GM23338 (cell line): ENCODE measurements at regions not wholly inside any gene's neighbourhood (a gene's known extent, or its start where the extent isn't known, plus 50 kb on each side); places are given as distances from the start of the nearest gene placed in this dataset.

Source experiments
- ATAC-seq: fragments of 200-7000 bp; cut with Tn5 transposase; 3 replicates; pipeline ENCODE4 v1.9.1; 2020
- DNase-seq: peaks from one replicate; pipeline ENCODE4 v3.0.0-alpha.2; 2015; ENCODE audit warnings: low spot score
- H2AFZ ChIP-seq: fragments of 200-600 bp; sonication (generic); 2 replicates; pipeline ENCODE4 v1.8.0; 2016; ENCODE audit warnings: antibody characterized with exemption, mild to moderate bottlenecking, moderate library complexity
- H3F3A ChIP-seq: fragments of 200-600 bp; sonication (generic); replicated peaks from 2 replicates; pipeline ENCODE4 v1.8.0; 2017; ENCODE audit warnings: antibody characterized with exemption, mixed run types, low read depth
- H3K27ac ChIP-seq: fragments of 200-600 bp; sonication (generic); 2 replicates; pipeline ENCODE4 v1.6.1; 2016; ENCODE audit warnings: low read depth
- H3K27me3 ChIP-seq: fragments of 200-600 bp; sonication (generic); 2 replicates; pipeline ENCODE4 v1.8.0; 2016; ENCODE audit warnings: mild to moderate bottlenecking, mixed run types, moderate library complexity; ENCODE audit not compliant: insufficient read depth
- H3K36me3 ChIP-seq: fragments of 200-600 bp; sonication (generic); 2 replicates; pipeline ENCODE4 v1.8.0; 2016; ENCODE audit warnings: mild to moderate bottlenecking; ENCODE audit not compliant: insufficient read depth
- H3K4me1 ChIP-seq: fragments of 200-600 bp; sonication (generic); 2 replicates; pipeline ENCODE4 v1.8.0; 2016; ENCODE audit warnings: mild to moderate bottlenecking, moderate library complexity; ENCODE audit not compliant: insufficient read depth
- H3K4me2 ChIP-seq: fragments of 200-600 bp; sonication (generic); 2 replicates; pipeline ENCODE4 v1.7.1; 2017; ENCODE audit warnings: mixed run types
- H3K4me3 ChIP-seq: fragments of 200-600 bp; sonication (generic); 2 replicates; pipeline ENCODE4 v1.6.1; 2016; ENCODE audit warnings: mixed run types
- H3K79me2 ChIP-seq: fragments of 200-600 bp; sonication (generic); replicated peaks from 2 replicates; pipeline ENCODE4 v1.8.0; 2017; ENCODE audit warnings: mild to moderate bottlenecking; ENCODE audit not compliant: insufficient read depth
- H3K9me2 ChIP-seq: fragments of 200-600 bp; sonication (generic); 2 replicates; pipeline ENCODE4 v1.8.0; 2017; ENCODE audit not compliant: insufficient read depth
- H4K20me1 ChIP-seq: fragments of 200-600 bp; sonication (generic); replicated peaks from 2 replicates; pipeline ENCODE4 v1.8.0; 2017; ENCODE audit warnings: mild to moderate bottlenecking; ENCODE audit not compliant: insufficient read depth
- H3K27ac Mint-ChIP-seq: 2 replicates; pipeline ENCODE4 v1.8.0; 2020; ENCODE audit warnings: inconsistent platforms, mild to moderate bottlenecking, moderate library complexity, mixed read lengths
- H3K27me3 Mint-ChIP-seq: 3 replicates; pipeline ENCODE4 v1.8.0; 2022; ENCODE audit warnings: low read depth, mild to moderate bottlenecking, moderate library complexity, mixed read lengths, inconsistent platforms; ENCODE audit not compliant: insufficient read depth, poor library complexity
- H3K36me3 Mint-ChIP-seq: 3 replicates; pipeline ENCODE4 v1.8.0; 2021; ENCODE audit warnings: low read depth, mild to moderate bottlenecking, inconsistent platforms, moderate library complexity, mixed read lengths
- H3K4me1 Mint-ChIP-seq: 3 replicates; pipeline ENCODE4 v1.8.0; 2020; ENCODE audit warnings: mild to moderate bottlenecking, inconsistent platforms, mixed read lengths
- H3K4me3 Mint-ChIP-seq: 3 replicates; pipeline ENCODE4 v1.8.0; 2021; ENCODE audit warnings: moderate library complexity, mild to moderate bottlenecking, inconsistent platforms, mixed read lengths
- H3K9me3 Mint-ChIP-seq: 3 replicates; pipeline ENCODE4 v1.8.0; 2020; ENCODE audit warnings: moderate library complexity, mild to moderate bottlenecking, inconsistent platforms, mixed read lengths
- CREB1 ChIP-seq: fragments of 250-450 bp; sonication (Bioruptor Pico); IDR thresholded peaks from 2 replicates; pipeline ENCODE4 v1.5.0; 2020; ENCODE audit warnings: low read depth, mild to moderate bottlenecking, moderate library complexity
- EZH2phosphoT487 ChIP-seq: fragments of 200-600 bp; sonication (generic); IDR thresholded peaks from one replicate; pipeline ENCODE4 v1.8.1; 2018; ENCODE audit warnings: antibody characterized with exemption; ENCODE audit not compliant: unreplicated experiment
- STAT1 ChIP-seq: IDR thresholded peaks from one replicate; pipeline ENCODE4 v1.6.1; 2016; ENCODE audit warnings: antibody characterized with exemption; ENCODE audit not compliant: unreplicated experiment
- ZNF114 ChIP-seq: fragments of 250-450 bp; sonication (Bioruptor Pico); IDR thresholded peaks from 2 replicates; pipeline ENCODE4 v1.5.0; 2020; ENCODE audit warnings: mild to moderate bottlenecking, moderate library complexity
- ZNF331 ChIP-seq: fragments of 250-450 bp; sonication (Bioruptor Pico); IDR thresholded peaks from 2 replicates; pipeline ENCODE4 v1.5.0; 2020; ENCODE audit warnings: low read depth, mild to moderate bottlenecking, moderate library complexity
- ZNF462 ChIP-seq: fragments of 250-450 bp; sonication (Bioruptor Pico); IDR thresholded peaks from 2 replicates; pipeline ENCODE4 v1.5.0; 2020; ENCODE audit warnings: mild to moderate bottlenecking, moderate library complexity
- TF ChIP-seq, protein P1 (sequence below): IDR thresholded peaks from one replicate; pipeline ENCODE4 v1.6.1; 2018; ENCODE audit warnings: antibody characterized with exemption; ENCODE audit not compliant: unreplicated experiment

DNA sequence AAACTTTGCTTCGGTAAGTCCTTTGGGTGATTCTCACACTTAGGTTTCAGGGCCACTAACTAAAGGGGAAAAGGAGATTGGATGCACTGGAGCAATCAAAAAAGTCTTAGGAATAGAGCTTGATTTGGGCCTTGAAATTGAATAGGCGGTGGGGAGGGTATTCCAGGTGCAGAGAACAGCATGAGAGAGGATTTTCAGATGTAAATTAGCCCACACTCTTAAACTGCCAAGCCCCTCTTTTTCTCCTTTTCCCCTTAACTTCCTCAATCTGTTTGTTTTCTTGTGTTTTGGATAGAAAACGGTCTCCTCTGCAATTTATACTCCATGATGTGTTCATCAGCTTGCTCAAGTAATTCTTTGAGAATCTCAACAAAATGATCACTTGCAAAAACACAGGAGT, 62.1 kb upstream of the RIPOR2 start (continued):
- TF ChIP-seq ZNF462 (CRISPR knock-in tag) (no peak), ZNF331 (CRISPR knock-in tag) (no peak)

DNA sequence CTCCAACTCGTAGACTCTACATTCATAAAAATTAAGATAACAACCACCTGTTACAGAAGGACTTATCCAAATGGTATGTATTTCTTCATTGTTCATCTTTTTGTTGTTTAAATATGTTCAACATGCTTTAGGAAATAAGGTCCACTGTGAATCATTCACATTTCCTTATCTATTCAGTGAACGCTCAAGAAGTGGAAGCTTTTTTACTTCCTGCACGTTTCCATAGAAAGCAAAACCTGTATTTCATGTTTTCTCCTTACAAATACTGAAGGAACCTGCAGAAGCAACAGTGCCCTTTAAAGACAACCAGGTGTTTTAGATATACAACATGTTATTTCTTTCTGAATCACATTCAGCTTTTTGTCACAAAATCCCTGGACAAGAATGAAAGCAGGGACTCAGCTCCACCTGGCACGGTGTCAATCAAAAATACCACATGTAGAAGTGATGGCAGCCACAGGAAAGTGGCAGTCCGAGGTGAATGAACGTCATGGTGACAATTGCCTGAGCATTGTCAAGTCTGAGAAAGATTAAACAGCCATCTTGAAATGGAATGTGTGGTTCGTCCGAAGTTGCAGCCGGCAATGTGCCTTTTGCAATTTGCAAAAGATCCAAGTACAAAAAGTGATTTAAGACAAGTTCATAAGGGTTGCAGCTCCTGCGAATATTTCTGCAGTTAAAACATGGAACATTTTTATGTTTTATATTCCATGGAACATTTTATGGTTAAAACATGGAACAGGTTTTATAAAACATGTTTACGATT, 66.7 kb upstream of the RIPOR2 start:
- no peak for DNase-seq
- Histone ChIP-seq H3F3A (no peaks in the 10 kb centered on the region), H2AFZ (no peak overlapping the region; the same call in 1 of the 2 replicates), H3K27me3 (no peaks in the 10 kb centered on the region), H3K4me2 (no peak overlapping the region), H3K79me2 (no peaks in the 10 kb centered on the region), H3K27ac (no peak overlapping the region), H3K4me1 (peaks cover 15% of the 10 kb centered on the region), H3K36me3 (no peaks in the 10 kb centered on the region), H3K4me3 (no peak overlapping the region), H3K9me2 (peaks cover 13% of the 10 kb centered on the region; the same call in 1 of the 2 replicates), H4K20me1 (no peaks in the 10 kb centered on the region)
- H3K27ac Mint-ChIP-seq = no peak overlapping the region
- H3K9me3 Mint-ChIP-seq = no peaks in the 10 kb centered on the region
- H3K4me1 Mint-ChIP-seq = peaks cover 25% of the 10 kb centered on the region
- H3K27me3 Mint-ChIP-seq = peaks cover 6% of the 10 kb centered on the region
- H3K4me3 Mint-ChIP-seq = no peak overlapping the region
- no peak for ATAC-seq
- no peaks in the 10 kb centered on the region; the same call in 2 of the 3 replicates for H3K36me3 Mint-ChIP-seq
- TF ChIP-seq EZH2phosphoT487 (no peak), ZNF114 (CRISPR knock-in tag) (no peak), STAT1 (no peak), CREB1 (CRISPR knock-in tag) (no peak)
- TF ChIP-seq, protein P1, sequence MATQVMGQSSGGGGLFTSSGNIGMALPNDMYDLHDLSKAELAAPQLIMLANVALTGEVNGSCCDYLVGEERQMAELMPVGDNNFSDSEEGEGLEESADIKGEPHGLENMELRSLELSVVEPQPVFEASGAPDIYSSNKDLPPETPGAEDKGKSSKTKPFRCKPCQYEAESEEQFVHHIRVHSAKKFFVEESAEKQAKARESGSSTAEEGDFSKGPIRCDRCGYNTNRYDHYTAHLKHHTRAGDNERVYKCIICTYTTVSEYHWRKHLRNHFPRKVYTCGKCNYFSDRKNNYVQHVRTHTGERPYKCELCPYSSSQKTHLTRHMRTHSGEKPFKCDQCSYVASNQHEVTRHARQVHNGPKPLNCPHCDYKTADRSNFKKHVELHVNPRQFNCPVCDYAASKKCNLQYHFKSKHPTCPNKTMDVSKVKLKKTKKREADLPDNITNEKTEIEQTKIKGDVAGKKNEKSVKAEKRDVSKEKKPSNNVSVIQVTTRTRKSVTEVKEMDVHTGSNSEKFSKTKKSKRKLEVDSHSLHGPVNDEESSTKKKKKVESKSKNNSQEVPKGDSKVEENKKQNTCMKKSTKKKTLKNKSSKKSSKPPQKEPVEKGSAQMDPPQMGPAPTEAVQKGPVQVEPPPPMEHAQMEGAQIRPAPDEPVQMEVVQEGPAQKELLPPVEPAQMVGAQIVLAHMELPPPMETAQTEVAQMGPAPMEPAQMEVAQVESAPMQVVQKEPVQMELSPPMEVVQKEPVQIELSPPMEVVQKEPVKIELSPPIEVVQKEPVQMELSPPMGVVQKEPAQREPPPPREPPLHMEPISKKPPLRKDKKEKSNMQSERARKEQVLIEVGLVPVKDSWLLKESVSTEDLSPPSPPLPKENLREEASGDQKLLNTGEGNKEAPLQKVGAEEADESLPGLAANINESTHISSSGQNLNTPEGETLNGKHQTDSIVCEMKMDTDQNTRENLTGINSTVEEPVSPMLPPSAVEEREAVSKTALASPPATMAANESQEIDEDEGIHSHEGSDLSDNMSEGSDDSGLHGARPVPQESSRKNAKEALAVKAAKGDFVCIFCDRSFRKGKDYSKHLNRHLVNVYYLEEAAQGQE = no peak
